ENCODE measurements at regions not wholly inside any gene's neighbourhood (a gene's known extent, or its start where the extent isn't known, plus 50 kb on each side); places are given as distances from the start of the nearest gene placed in this dataset.

DNA sequence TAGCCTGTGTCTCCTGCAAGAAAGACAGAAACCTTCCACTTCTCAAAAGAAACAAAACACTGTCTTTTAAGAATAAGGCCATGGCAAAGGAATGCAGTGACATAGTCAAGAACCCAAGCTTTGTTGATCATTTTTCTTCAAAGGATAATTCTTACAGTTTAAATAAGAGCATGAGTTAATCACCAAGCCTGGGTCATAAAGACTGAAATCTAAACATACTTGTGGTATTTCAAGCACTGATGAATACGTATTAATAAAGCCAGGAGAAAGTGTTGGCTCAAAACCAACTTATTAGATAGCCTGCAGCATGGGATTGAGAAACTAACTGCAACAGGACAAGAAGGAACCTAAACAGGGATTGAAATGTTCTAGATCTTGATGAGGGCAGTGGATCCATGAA is 143.3 kb upstream of the MTNR1B start:
- Histone ChIP-seq H3K4me1 (replicated peaks in 1 of 2; ENCODE audit: control insufficient read depth in 2 of 2, insufficient read depth in 2 of 2, low read length in 2 of 2) (no peaks in the 10 kb centered on the region), H3K9ac (ENCODE audit: insufficient read depth in 1 of 2, low read depth in 2 of 2, low read length in 2 of 2) (no peak overlapping the region), H3K4me3 (no peak overlapping the region), H3K79me2 (ENCODE audit: control insufficient read depth, insufficient read depth, low read length) (no peaks in the 10 kb centered on the region), H4K20me1 (replicated peaks; ENCODE audit: control insufficient read depth, insufficient read depth, low read length) (no peaks in the 10 kb centered on the region), H3K36me3 (ENCODE audit: control insufficient read depth, insufficient read depth, low read length) (no peaks in the 10 kb centered on the region), H3K9me1 (ENCODE audit: control insufficient read depth, insufficient read depth, low read length) (no peaks in the 10 kb centered on the region), H3K4me2 (ENCODE audit: insufficient read depth, low read length) (no peak overlapping the region), H3K9me3 (replicated peaks; ENCODE audit: control insufficient read depth, insufficient read depth, low read depth, low read length) (no peaks in the 10 kb centered on the region), H3K27ac (ENCODE audit: extremely low read depth, low read depth, low read length) (no peak overlapping the region), H3K27me3 (ENCODE audit: control insufficient read depth in 2 of 2, insufficient read depth in 2 of 2, low read length in 2 of 2) (no peaks in the 10 kb centered on the region), H2AFZ (ENCODE audit: low read depth, low read length) (no peak overlapping the region)
- ChIA-PET POLR2A (no interaction called here), CTCF (ENCODE audit: low intra/inter-chr PET ratio) (no interaction called here)
- intact Hi-C loops (cut with micrococcal nuclease): no loop called here
- DNase-seq (ENCODE audit: extremely low read depth in 1 of 4, low spot score in 3 of 4) (no peak), FAIRE-seq (no peak), ATAC-seq (no peak)
- TF ChIP-seq SIN3B (IDR thresholded peaks at IDR 0.05; ENCODE audit: low read depth): no peak
- TF ChIP-seq, protein P1, sequence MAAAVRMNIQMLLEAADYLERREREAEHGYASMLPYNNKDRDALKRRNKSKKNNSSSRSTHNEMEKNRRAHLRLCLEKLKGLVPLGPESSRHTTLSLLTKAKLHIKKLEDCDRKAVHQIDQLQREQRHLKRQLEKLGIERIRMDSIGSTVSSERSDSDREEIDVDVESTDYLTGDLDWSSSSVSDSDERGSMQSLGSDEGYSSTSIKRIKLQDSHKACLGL (CRISPR knock-in tag; IDR thresholded peaks at IDR 0.05; ENCODE audit: borderline replicate concordance, poor library complexity, severe bottlenecking): no peak
- TF ChIP-seq, protein P2, sequence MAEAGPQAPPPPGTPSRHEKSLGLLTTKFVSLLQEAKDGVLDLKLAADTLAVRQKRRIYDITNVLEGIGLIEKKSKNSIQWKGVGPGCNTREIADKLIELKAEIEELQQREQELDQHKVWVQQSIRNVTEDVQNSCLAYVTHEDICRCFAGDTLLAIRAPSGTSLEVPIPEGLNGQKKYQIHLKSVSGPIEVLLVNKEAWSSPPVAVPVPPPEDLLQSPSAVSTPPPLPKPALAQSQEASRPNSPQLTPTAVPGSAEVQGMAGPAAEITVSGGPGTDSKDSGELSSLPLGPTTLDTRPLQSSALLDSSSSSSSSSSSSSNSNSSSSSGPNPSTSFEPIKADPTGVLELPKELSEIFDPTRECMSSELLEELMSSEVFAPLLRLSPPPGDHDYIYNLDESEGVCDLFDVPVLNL (CRISPR knock-in tag; IDR thresholded peaks at IDR 0.05; ENCODE audit: low read depth): no peak
- TF ChIP-seq ZC3H11A (IDR thresholded peaks at IDR 0.05; ENCODE audit: low read depth, low read length): no peak
- no peak for TF ChIP-seq GABPB2 (CRISPR knock-in tag; conservative IDR thresholded peaks at IDR 0.05)
- no peak for TF ChIP-seq C11orf30 (IDR thresholded peaks at IDR 0.05; ENCODE audit: low read depth)
- no peak for TF ChIP-seq MCM7 (IDR thresholded peaks at IDR 0.05)
- TF ChIP-seq JUND (IDR thresholded peaks at IDR 0.05; ENCODE audit: borderline replicate concordance, low read depth, low read length): no peak
- TF ChIP-seq JUND (tag; IDR thresholded peaks at IDR 0.05; ENCODE audit: borderline replicate concordance, low read depth, low read length): no peak
- TF ChIP-seq, protein P3, sequence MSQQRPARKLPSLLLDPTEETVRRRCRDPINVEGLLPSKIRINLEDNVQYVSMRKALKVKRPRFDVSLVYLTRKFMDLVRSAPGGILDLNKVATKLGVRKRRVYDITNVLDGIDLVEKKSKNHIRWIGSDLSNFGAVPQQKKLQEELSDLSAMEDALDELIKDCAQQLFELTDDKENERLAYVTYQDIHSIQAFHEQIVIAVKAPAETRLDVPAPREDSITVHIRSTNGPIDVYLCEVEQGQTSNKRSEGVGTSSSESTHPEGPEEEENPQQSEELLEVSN (IDR thresholded peaks at IDR 0.05; ENCODE audit: borderline replicate concordance in 1 of 2, extremely low read depth in 1 of 2, insufficient read depth in 1 of 2, insufficient read length in 1 of 2, low read depth in 1 of 2, low read length in 1 of 2, poor library complexity in 1 of 2, severe bottlenecking in 1 of 2): no peak
- no peak for TF ChIP-seq TAL1 (IDR thresholded peaks at IDR 0.05)
- TF ChIP-seq THRAP3 (IDR thresholded peaks at IDR 0.05; ENCODE audit: borderline replicate concordance): no peak
- BruUV-seq (replicated peaks): no TSS peak
- 0% methylated on average over 1 of the region's 1 CpG for WGBS (ENCODE audit: insufficient coverage, low coverage, missing lambda C conversion rate)
- in situ Hi-C loops (cut with MboI): no loop called here

All from K562 (cell line).